HL-60 (cell line): ENCODE measurements at regions not wholly inside any gene's neighbourhood (a gene's known extent, or its start where the extent isn't known, plus 50 kb on each side); places are given as distances from the start of the nearest gene placed in this dataset.

ENCODE experiments used
- CTCF ChIP-seq: IDR thresholded peaks from one replicate; pipeline ENCODE4 v1.5.1; 2011; ENCODE audit warnings: low read length, control low read depth, inconsistent platforms; ENCODE audit not compliant: insufficient read depth
- SPI1 ChIP-seq: IDR thresholded peaks from 2 replicates; pipeline ENCODE4 v1.6.1; 2012; ENCODE audit warnings: low read depth, mild to moderate bottlenecking, borderline replicate concordance

- TF ChIP-seq CTCF (no peak), SPI1 (no peak)
These were observed 132.3 kb downstream of the HMX1 start for GRCh38 chr4:8739317-8739716.
